Transverse colon (tissue), 3 donors: ENCODE measurements at regions not wholly inside any gene's neighbourhood (a gene's known extent, or its start where the extent isn't known, plus 50 kb on each side); places are given as distances from the start of the nearest gene placed in this dataset.

ENCODE experiments used
- EP300 ChIP-seq: sonication (generic); formaldehyde crosslinking; IDR thresholded peaks from one replicate; pipeline ENCODE4 v1.6.1; 2017; ENCODE audit warnings: antibody characterized with exemption, low read depth
- POLR2A ChIP-seq: fragments of 450-650 bp; IDR thresholded peaks from one replicate; pipeline ENCODE4 v1.6.1; 2016; ENCODE audit warnings: antibody characterized with exemption, mild to moderate bottlenecking, moderate library complexity
- TF ChIP-seq, protein P1 (sequence below), 5 experiments: fragments of 200-600 bp in 3 of 5; fragments of 450-650 bp in 2 of 5; sonication (generic) in 3 of 5; IDR thresholded peaks; 1 replicate in 2 of 5; 2 replicates in 3 of 5; pipeline ENCODE4 v1.5.1; 2016 to 2017; ENCODE audit warnings: antibody characterized with exemption in 5 of 5, inconsistent platforms in 3 of 5, mild to moderate bottlenecking in 2 of 5, moderate library complexity in 1 of 5

DNA sequence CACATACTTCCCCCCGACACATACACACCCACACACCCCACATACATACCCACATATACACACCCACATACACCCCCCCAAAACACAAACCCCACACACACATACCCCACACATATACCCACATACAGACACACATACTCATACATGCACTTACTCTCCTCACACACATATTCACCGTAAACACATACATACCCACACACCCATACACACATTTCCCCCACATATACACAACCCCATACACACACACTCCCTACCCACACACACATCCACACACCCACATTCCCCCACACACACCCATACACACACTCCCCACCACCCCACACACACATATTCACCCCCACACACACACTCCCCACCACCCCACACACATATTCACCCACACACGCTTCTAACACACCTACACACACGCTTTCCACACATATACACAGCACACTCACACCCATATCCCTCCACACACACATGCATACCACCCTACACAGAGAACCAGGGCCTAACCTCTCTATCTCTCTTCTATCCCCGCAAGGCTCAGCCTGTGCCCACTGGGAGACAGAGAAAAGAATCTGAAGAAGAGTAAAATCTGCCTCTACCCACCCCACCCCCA is 182.4 kb upstream of the ETAA1 start:
- TF ChIP-seq, protein P1, sequence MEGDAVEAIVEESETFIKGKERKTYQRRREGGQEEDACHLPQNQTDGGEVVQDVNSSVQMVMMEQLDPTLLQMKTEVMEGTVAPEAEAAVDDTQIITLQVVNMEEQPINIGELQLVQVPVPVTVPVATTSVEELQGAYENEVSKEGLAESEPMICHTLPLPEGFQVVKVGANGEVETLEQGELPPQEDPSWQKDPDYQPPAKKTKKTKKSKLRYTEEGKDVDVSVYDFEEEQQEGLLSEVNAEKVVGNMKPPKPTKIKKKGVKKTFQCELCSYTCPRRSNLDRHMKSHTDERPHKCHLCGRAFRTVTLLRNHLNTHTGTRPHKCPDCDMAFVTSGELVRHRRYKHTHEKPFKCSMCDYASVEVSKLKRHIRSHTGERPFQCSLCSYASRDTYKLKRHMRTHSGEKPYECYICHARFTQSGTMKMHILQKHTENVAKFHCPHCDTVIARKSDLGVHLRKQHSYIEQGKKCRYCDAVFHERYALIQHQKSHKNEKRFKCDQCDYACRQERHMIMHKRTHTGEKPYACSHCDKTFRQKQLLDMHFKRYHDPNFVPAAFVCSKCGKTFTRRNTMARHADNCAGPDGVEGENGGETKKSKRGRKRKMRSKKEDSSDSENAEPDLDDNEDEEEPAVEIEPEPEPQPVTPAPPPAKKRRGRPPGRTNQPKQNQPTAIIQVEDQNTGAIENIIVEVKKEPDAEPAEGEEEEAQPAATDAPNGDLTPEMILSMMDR (IDR thresholded peaks at IDR 0.05) = no peak
- no peak for TF ChIP-seq POLR2A
- TF ChIP-seq EP300 = no peak
